ENCODE measurements at regions not wholly inside any gene's neighbourhood (a gene's known extent, or its start where the extent isn't known, plus 50 kb on each side); places are given as distances from the start of the nearest gene placed in this dataset.
"Not testable (repeated sequence)": the region's sequence is repeated elsewhere in the genome, so short reads cannot be mapped to it uniquely, and the experiment has no call there.

DNA sequence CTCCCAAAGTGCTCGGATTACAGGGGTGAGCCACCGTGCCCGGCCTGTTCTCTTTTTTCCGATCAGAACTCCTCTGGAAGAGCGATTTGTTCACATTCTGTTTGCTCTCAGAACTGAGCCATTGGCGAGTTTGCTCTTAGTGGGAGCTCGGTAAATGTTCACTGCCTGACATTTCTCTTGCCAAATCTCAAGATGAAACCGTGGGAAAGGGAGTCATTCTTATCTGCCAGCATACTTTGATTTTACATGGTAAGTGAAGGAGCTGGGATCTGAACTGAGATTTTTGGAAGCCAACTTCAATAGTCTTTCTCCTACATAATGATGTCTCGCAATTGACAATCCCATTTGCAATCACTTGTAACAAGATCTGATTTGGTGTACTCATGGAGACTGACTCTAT is 445.8 kb upstream of the ISX start:
- no peak for TF ChIP-seq CTCF (IDR thresholded peaks at IDR 0.05; ENCODE audit: borderline replicate concordance, extremely low read depth, insufficient read depth)

GRCh38 chr22:34620832-34621231 is 445.1 kb upstream of the ISX start:
- Histone ChIP-seq H3K9me3 (ENCODE audit: control insufficient read depth in 2 of 3, insufficient read depth in 1 of 3, low read length in 3 of 3) (no peaks in the 10 kb centered on the region), H3K27ac (ENCODE audit: low read depth in 2 of 2, low read length in 2 of 2) (no peak overlapping the region), H3K4me1 (ENCODE audit: control insufficient read depth in 2 of 3, insufficient read depth in 2 of 3, low read depth in 1 of 3, low read length in 3 of 3) (no peaks in the 10 kb centered on the region), H3K36me3 (ENCODE audit: control insufficient read depth in 2 of 3, insufficient read depth in 3 of 3, low read length in 3 of 3) (no peaks in the 10 kb centered on the region), H3K9ac (ENCODE audit: low read length in 3 of 3) (no peak overlapping the region), H3K27me3 (ENCODE audit: control insufficient read depth, insufficient read depth, low read length) (no peaks in the 10 kb centered on the region), H3K4me3 (ENCODE audit: low read length in 3 of 3) (no peak overlapping the region)
- no peak for FAIRE-seq
- DNase-seq, result no peak
- no peak for TF ChIP-seq CTCF (IDR thresholded peaks at IDR 0.05; ENCODE audit: borderline replicate concordance, extremely low read depth, insufficient read depth)
- intact Hi-C loops (cut with DNase I), result no loop called here

More for the DNA sequence above, 445.8 kb upstream of the ISX start:
- H3K9me3 ChIP-seq (ENCODE audit: control insufficient read depth in 2 of 3, insufficient read depth in 1 of 3, low read length in 3 of 3), result no peaks in the 10 kb centered on the region
- H3K27ac ChIP-seq (ENCODE audit: low read depth in 2 of 2, low read length in 2 of 2), result no peak overlapping the region
- H3K9ac ChIP-seq (ENCODE audit: low read length in 3 of 3), result no peak overlapping the region
- no peaks in the 10 kb centered on the region for H3K27me3 ChIP-seq (ENCODE audit: control insufficient read depth, insufficient read depth, low read length)
- FAIRE-seq (no peak), DNase-seq (no peak)
- intact Hi-C loops (cut with DNase I), result no loop called here
- no peak overlapping the region for H3K4me3 ChIP-seq (ENCODE audit: low read length in 3 of 3)
- no peaks in the 10 kb centered on the region for H3K36me3 ChIP-seq (ENCODE audit: control insufficient read depth in 2 of 3, insufficient read depth in 3 of 3, low read length in 3 of 3)
- no peaks in the 10 kb centered on the region for H3K4me1 ChIP-seq (ENCODE audit: control insufficient read depth in 2 of 3, insufficient read depth in 2 of 3, low read depth in 1 of 3, low read length in 3 of 3)

DNA sequence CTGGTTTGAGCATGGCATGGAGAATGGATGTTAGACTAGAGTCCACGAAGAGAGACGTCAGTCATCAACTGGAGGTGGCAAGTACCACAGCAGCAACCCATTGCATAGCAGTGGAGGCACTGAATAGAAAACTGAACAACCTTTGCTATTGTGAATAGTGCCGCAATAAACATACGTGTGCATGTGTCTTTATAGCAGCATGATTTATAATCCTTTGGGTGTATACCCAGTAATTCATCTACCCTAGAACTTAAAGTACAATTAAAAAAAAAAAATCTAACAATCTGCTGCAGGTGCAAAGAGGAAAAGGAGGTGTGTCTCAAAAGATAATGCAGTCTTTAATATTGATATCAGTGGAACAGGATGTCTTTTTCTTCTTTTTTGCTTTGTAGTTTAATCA is 443.4 kb upstream of the ISX start:
- no peak overlapping the region for H3K27ac ChIP-seq (ENCODE audit: low read depth in 2 of 2, low read length in 2 of 2)
- no peak overlapping the region for H3K9ac ChIP-seq (ENCODE audit: low read length in 3 of 3)
- DNase-seq (no peak), FAIRE-seq (no peak)
- no peak for TF ChIP-seq CTCF (IDR thresholded peaks at IDR 0.05; ENCODE audit: borderline replicate concordance, extremely low read depth, insufficient read depth)
- no peaks in the 10 kb centered on the region for H3K27me3 ChIP-seq (ENCODE audit: control insufficient read depth, insufficient read depth, low read length)
- no peaks in the 10 kb centered on the region for H3K4me1 ChIP-seq (ENCODE audit: control insufficient read depth in 2 of 3, insufficient read depth in 2 of 3, low read depth in 1 of 3, low read length in 3 of 3)
- no peaks in the 10 kb centered on the region for H3K9me3 ChIP-seq (ENCODE audit: control insufficient read depth in 2 of 3, insufficient read depth in 1 of 3, low read length in 3 of 3)
- no peak overlapping the region for H3K4me3 ChIP-seq (ENCODE audit: low read length in 3 of 3)
- H3K36me3 ChIP-seq (ENCODE audit: control insufficient read depth in 2 of 3, insufficient read depth in 3 of 3, low read length in 3 of 3), result no peaks in the 10 kb centered on the region
- intact Hi-C loops (cut with DNase I), result no loop called here

- intact Hi-C loops (cut with DNase I), result no loop called here
- no peaks in the 10 kb centered on the region for H3K27me3 ChIP-seq (ENCODE audit: control insufficient read depth, insufficient read depth, low read length)
- H3K4me3 ChIP-seq (ENCODE audit: low read length in 3 of 3), result no peak overlapping the region
- no peaks in the 10 kb centered on the region for H3K4me1 ChIP-seq (ENCODE audit: control insufficient read depth in 2 of 3, insufficient read depth in 2 of 3, low read depth in 1 of 3, low read length in 3 of 3)
- H3K36me3 ChIP-seq (ENCODE audit: control insufficient read depth in 2 of 3, insufficient read depth in 3 of 3, low read length in 3 of 3), result no peaks in the 10 kb centered on the region
- DNase-seq, result no peak
- H3K9me3 ChIP-seq (ENCODE audit: control insufficient read depth in 2 of 3, insufficient read depth in 1 of 3, low read length in 3 of 3), result no peaks in the 10 kb centered on the region
- TF ChIP-seq CTCF (IDR thresholded peaks at IDR 0.05; ENCODE audit: borderline replicate concordance, extremely low read depth, insufficient read depth), result no peak
- no peak overlapping the region for H3K27ac ChIP-seq (ENCODE audit: low read depth in 2 of 2, low read length in 2 of 2)
- no peak for FAIRE-seq
- no peak overlapping the region for H3K9ac ChIP-seq (ENCODE audit: low read length in 3 of 3)
Observed at GRCh38 chr22:34623580-34623979, 442.4 kb upstream of the ISX start.

DNA sequence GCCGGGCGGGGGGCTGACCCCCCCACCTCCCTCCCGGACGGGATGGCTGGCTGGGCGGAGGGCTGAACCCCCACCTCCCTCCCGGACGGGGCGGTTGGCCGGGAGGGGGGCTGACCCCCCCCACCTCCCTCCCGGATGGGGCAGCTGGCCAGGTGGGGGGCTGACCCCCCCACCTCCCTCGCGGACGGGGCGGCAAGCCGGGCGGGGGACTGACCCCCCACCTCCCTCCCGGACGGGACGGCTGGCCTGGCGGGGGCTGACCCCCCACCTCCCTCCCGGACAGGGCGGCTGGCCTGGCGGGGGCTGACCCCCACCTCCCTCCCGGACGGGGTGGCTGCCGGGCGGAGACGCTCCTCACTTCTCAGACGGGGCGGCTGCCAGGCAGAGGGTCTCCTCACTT is 440.1 kb upstream of the ISX start:
- H3K9me3 ChIP-seq (ENCODE audit: control insufficient read depth in 2 of 3, insufficient read depth in 1 of 3, low read length in 3 of 3); DNase-seq; H3K4me3 ChIP-seq (ENCODE audit: low read length in 3 of 3); H3K4me1 ChIP-seq (ENCODE audit: control insufficient read depth in 2 of 3, insufficient read depth in 2 of 3, low read depth in 1 of 3, low read length in 3 of 3); H3K27me3 ChIP-seq (ENCODE audit: control insufficient read depth, insufficient read depth, low read length); H3K9ac ChIP-seq (ENCODE audit: low read length in 3 of 3); H3K27ac ChIP-seq (ENCODE audit: low read depth in 2 of 2, low read length in 2 of 2); H3K36me3 ChIP-seq (ENCODE audit: control insufficient read depth in 2 of 3, insufficient read depth in 3 of 3, low read length in 3 of 3); FAIRE-seq; intact Hi-C loops (cut with DNase I): not testable (repeated sequence)
